ENCODE measurements at regions not wholly inside any gene's neighbourhood (a gene's known extent, or its start where the extent isn't known, plus 50 kb on each side); places are given as distances from the start of the nearest gene placed in this dataset.
"Not testable (repeated sequence)": the region's sequence is repeated elsewhere in the genome, so short reads cannot be mapped to it uniquely, and the experiment has no call there.

- intact Hi-C loops (cut with micrococcal nuclease): no loop called here
- Histone ChIP-seq H3K4me3 (no peak overlapping the region), H3K9me3 (replicated peaks) (no peaks in the 10 kb centered on the region), H3K27ac (replicated peaks) (no peak overlapping the region), H3K36me3 (no peaks in the 10 kb centered on the region), H3K27me3 (ENCODE audit: low read depth) (no peaks in the 10 kb centered on the region), H3K4me1 (no peaks in the 10 kb centered on the region)
- TF ChIP-seq CTCF (IDR thresholded peaks at IDR 0.05; ENCODE audit: borderline replicate concordance): no peak
- DNase-seq: no peak
These were observed 826.4 kb downstream of the EPHA4 start for GRCh38 chr2:220745682-220746081.

GRCh38 chr2:220747736-220748135, 824.4 kb downstream of the EPHA4 start:
- DNase-seq: no peak
- H3K4me1 ChIP-seq: no peaks in the 10 kb centered on the region
- H3K9me3 ChIP-seq (replicated peaks): peaks cover 6% of the 10 kb centered on the region
- no peaks in the 10 kb centered on the region for H3K36me3 ChIP-seq
- intact Hi-C loops (cut with micrococcal nuclease): no loop called here
- TF ChIP-seq CTCF (IDR thresholded peaks at IDR 0.05; ENCODE audit: borderline replicate concordance): no peak
- H3K4me3 ChIP-seq: no peak overlapping the region
- no peaks in the 10 kb centered on the region for H3K27me3 ChIP-seq (ENCODE audit: low read depth)
- no peak overlapping the region for H3K27ac ChIP-seq (replicated peaks)

GRCh38 chr2:220748875-220749479, 823.1 kb downstream of the EPHA4 start:
- no peak overlapping the region for H3K4me3 ChIP-seq
- no peak for DNase-seq
- no peak overlapping the region for H3K27ac ChIP-seq (replicated peaks)
- no peak for TF ChIP-seq CTCF (IDR thresholded peaks at IDR 0.05; ENCODE audit: borderline replicate concordance)
- peaks cover 6% of the 10 kb centered on the region for H3K9me3 ChIP-seq (replicated peaks)
- intact Hi-C loops (cut with micrococcal nuclease): no loop called here
- no peaks in the 10 kb centered on the region for H3K27me3 ChIP-seq (ENCODE audit: low read depth)
- H3K4me1 ChIP-seq: peaks cover under 1% of the 10 kb centered on the region
- H3K36me3 ChIP-seq: no peaks in the 10 kb centered on the region

- intact Hi-C loops (cut with micrococcal nuclease): no loop called here
- Histone ChIP-seq H3K36me3 (no peaks in the 10 kb centered on the region), H3K27ac (replicated peaks) (no peak overlapping the region), H3K9me3 (replicated peaks) (peaks cover 6% of the 10 kb centered on the region), H3K4me1 (peaks cover 8% of the 10 kb centered on the region), H3K27me3 (ENCODE audit: low read depth) (no peaks in the 10 kb centered on the region), H3K4me3 (no peak overlapping the region)
- no peak for TF ChIP-seq CTCF (IDR thresholded peaks at IDR 0.05; ENCODE audit: borderline replicate concordance)
- no peak for DNase-seq
These were observed 818.6 kb downstream of the EPHA4 start for GRCh38 chr2:220753486-220753885.

- no peak for DNase-seq
- Histone ChIP-seq H3K4me1 (peaks cover 8% of the 10 kb centered on the region), H3K27ac (replicated peaks) (no peak overlapping the region), H3K27me3 (ENCODE audit: low read depth) (no peaks in the 10 kb centered on the region), H3K9me3 (replicated peaks) (peaks cover under 1% of the 10 kb centered on the region), H3K4me3 (no peak overlapping the region), H3K36me3 (no peaks in the 10 kb centered on the region)
- intact Hi-C loops (cut with micrococcal nuclease): no loop called here
- TF ChIP-seq CTCF (IDR thresholded peaks at IDR 0.05; ENCODE audit: borderline replicate concordance): no peak
These were observed 815.5 kb downstream of the EPHA4 start for GRCh38 chr2:220756653-220757052.

- H3K27ac ChIP-seq (replicated peaks); intact Hi-C loops (cut with micrococcal nuclease); DNase-seq; H3K4me1 ChIP-seq; H3K27me3 ChIP-seq (ENCODE audit: low read depth); H3K4me3 ChIP-seq; H3K9me3 ChIP-seq (replicated peaks); H3K36me3 ChIP-seq: not testable (repeated sequence)
These were observed 813.7 kb downstream of the EPHA4 start for GRCh38 chr2:220758376-220758775.
